HEK293 (cell line): ENCODE measurements at regions not wholly inside any gene's neighbourhood (a gene's known extent, or its start where the extent isn't known, plus 50 kb on each side); places are given as distances from the start of the nearest gene placed in this dataset.

Experiments used
- CTCF ChIA-PET: fragments of 350-600 bp; formaldehyde crosslinking; extraction: SDS; loops from one replicate; lab custom pipeline; 2021; ENCODE audit warnings: antibody characterized with exemption; lab: Yijun Ruan, JAX
- POLR2A ChIA-PET: fragments of 300-600 bp; formaldehyde crosslinking; extraction: SDS; loops from one replicate; lab custom pipeline; 2020; ENCODE audit warnings: antibody characterized with exemption, inconsistent platforms; lab: Yijun Ruan, JAX
- H3K27ac ChIP-seq: fragments of 200-500 bp; sonication (Bioruptor generic); 2 replicates; pipeline ENCODE4 v1.5.1; 2014; ENCODE audit warnings: low read depth, low read length, control low read depth, inconsistent platforms; ENCODE audit errors: extremely low read depth
- H3K36me3 ChIP-seq, 2 experiments: fragments of 200-500 bp in 1 of 2; sonication (Bioruptor generic) in 1 of 2; 1 replicate in 1 of 2; 2 replicates in 1 of 2; pipeline ENCODE4 v1.5.1; 2014 to 2017; ENCODE audit warnings: inconsistent platforms in 2 of 2, low read length in 2 of 2; ENCODE audit not compliant: control insufficient read depth in 2 of 2, insufficient read depth in 1 of 2
- H3K4me1 ChIP-seq: fragments of 200-500 bp; sonication (Bioruptor generic); 2 replicates; pipeline ENCODE4 v1.5.1; 2014; ENCODE audit warnings: mild to moderate bottlenecking, low read length, inconsistent platforms; ENCODE audit not compliant: control insufficient read depth, insufficient read depth
- H3K4me3 ChIP-seq: 2 replicates; pipeline ENCODE4 v1.5.1; 2011; ENCODE audit warnings: low read depth, mild to moderate bottlenecking, control low read depth, low read length, moderate library complexity
- H3K9me3 ChIP-seq: fragments of 200-500 bp; sonication (Bioruptor generic); 2 replicates; pipeline ENCODE4 v1.5.1; 2014; ENCODE audit warnings: low read depth, low read length, inconsistent platforms; ENCODE audit not compliant: control insufficient read depth, insufficient read depth
- IKZF3 ChIP-seq: fragments of 450-650 bp; IDR thresholded peaks from 2 replicates; pipeline ENCODE4 v1.5.0; 2018; ENCODE audit warnings: missing biosample characterization, mild to moderate bottlenecking, missing genetic modification characterization, moderate library complexity
- KLF1 ChIP-seq: fragments of 450-650 bp; formaldehyde crosslinking; IDR thresholded peaks from 2 replicates; pipeline ENCODE4 v1.5.1; 2016; ENCODE audit warnings: missing biosample characterization, missing genetic modification characterization
- KLF16 ChIP-seq: fragments of 450-650 bp; formaldehyde crosslinking; IDR thresholded peaks from 2 replicates; pipeline ENCODE4 v1.5.1; 2017; ENCODE audit warnings: missing biosample characterization, missing genetic modification characterization
- MYNN ChIP-seq: fragments of 450-650 bp; formaldehyde crosslinking; IDR thresholded peaks from 2 replicates; pipeline ENCODE4 v1.5.1; 2016; ENCODE audit warnings: missing biosample characterization, missing genetic modification characterization, borderline replicate concordance
- PRDM10 ChIP-seq: fragments of 450-650 bp; formaldehyde crosslinking; IDR thresholded peaks from 2 replicates; pipeline ENCODE4 v1.5.1; 2016; ENCODE audit warnings: missing biosample characterization, missing genetic modification characterization
- RBAK ChIP-seq: fragments of 450-650 bp; formaldehyde crosslinking; IDR thresholded peaks from 2 replicates; pipeline ENCODE4 v1.5.1; 2016; ENCODE audit warnings: missing biosample characterization, missing genetic modification characterization
- SALL2 ChIP-seq: fragments of 450-650 bp; formaldehyde crosslinking; IDR thresholded peaks from 2 replicates; pipeline ENCODE4 v1.5.0; 2017; ENCODE audit warnings: missing biosample characterization, mild to moderate bottlenecking, missing genetic modification characterization, borderline replicate concordance
- YY1 ChIP-seq: fragments of 450-650 bp; formaldehyde crosslinking; IDR thresholded peaks from 2 replicates; pipeline ENCODE4 v1.5.1; 2018; ENCODE audit warnings: missing biosample characterization, missing genetic modification characterization
- ZNF112 ChIP-seq: fragments of 450-650 bp; formaldehyde crosslinking; IDR thresholded peaks from 2 replicates; pipeline ENCODE4 v1.5.0; 2017; ENCODE audit warnings: missing biosample characterization, missing genetic modification characterization
- ZNF155 ChIP-seq: fragments of 450-650 bp; formaldehyde crosslinking; IDR thresholded peaks from 2 replicates; pipeline ENCODE4 v1.5.1; 2016; ENCODE audit warnings: missing biosample characterization, missing genetic modification characterization
- ZNF157 ChIP-seq: fragments of 450-650 bp; formaldehyde crosslinking; IDR thresholded peaks from 2 replicates; pipeline ENCODE4 v1.5.1; 2016; ENCODE audit warnings: missing biosample characterization, missing genetic modification characterization
- ZNF214 ChIP-seq: fragments of 450-650 bp; formaldehyde crosslinking; IDR thresholded peaks from 2 replicates; pipeline ENCODE4 v1.5.1; 2017; ENCODE audit warnings: missing biosample characterization, mild to moderate bottlenecking, missing genetic modification characterization, borderline replicate concordance
- ZNF24 ChIP-seq: fragments of 450-650 bp; formaldehyde crosslinking; IDR thresholded peaks from 2 replicates; pipeline ENCODE4 v1.5.1; 2016; ENCODE audit warnings: missing biosample characterization, missing genetic modification characterization
- ZNF266 ChIP-seq: fragments of 450-650 bp; formaldehyde crosslinking; IDR thresholded peaks from 2 replicates; pipeline ENCODE4 v1.5.1; 2016; ENCODE audit warnings: missing biosample characterization, missing genetic modification characterization, low read depth
- ZNF274 ChIP-seq, 2 experiments: fragments of 200-500 bp in 1 of 2; fragments of 450-650 bp in 1 of 2; sonication (Bioruptor generic) in 1 of 2; formaldehyde crosslinking in 1 of 2; IDR thresholded peaks; 2 replicates each; pipeline versions ENCODE4 v1.5.1 to v1.6.1; 2014 to 2016; ENCODE audit warnings: borderline replicate concordance in 1 of 2, inconsistent platforms in 1 of 2, low read length in 1 of 2, missing biosample characterization in 1 of 2, missing genetic modification characterization in 1 of 2
- ZNF510 ChIP-seq: fragments of 450-650 bp; formaldehyde crosslinking; IDR thresholded peaks from 2 replicates; pipeline ENCODE4 v1.5.1; 2018; ENCODE audit warnings: mild to moderate bottlenecking, missing genetic modification characterization, missing biosample characterization; ENCODE audit not compliant: insufficient replicate concordance
- ZNF521 ChIP-seq: fragments of 450-650 bp; formaldehyde crosslinking; IDR thresholded peaks from 2 replicates; pipeline ENCODE4 v1.5.1; 2017; ENCODE audit warnings: missing biosample characterization, mild to moderate bottlenecking, missing genetic modification characterization
- ZNF626 ChIP-seq: fragments of 450-650 bp; sonication (Bioruptor Pico); formaldehyde crosslinking; IDR thresholded peaks from 2 replicates; pipeline ENCODE4 v1.5.1; 2018; ENCODE audit warnings: missing biosample characterization, missing genetic modification characterization, inconsistent platforms
- ZNF692 ChIP-seq: fragments of 450-650 bp; formaldehyde crosslinking; IDR thresholded peaks from 2 replicates; pipeline ENCODE4 v1.5.1; 2016; ENCODE audit warnings: missing biosample characterization, missing genetic modification characterization
- ZNF791 ChIP-seq: fragments of 450-650 bp; formaldehyde crosslinking; IDR thresholded peaks from 2 replicates; pipeline ENCODE4 v1.5.1; 2016; ENCODE audit warnings: missing biosample characterization, missing genetic modification characterization

- POLR2A ChIA-PET: no interaction called here
- H3K4me1 ChIP-seq: no peaks in the 10 kb centered on the region
- no peak for TF ChIP-seq ZNF692 (tag by site-specific recombination)
- TF ChIP-seq IKZF3 (tag by site-specific recombination): no peak
- no peak for TF ChIP-seq ZNF274 (IDR thresholded peaks at IDR 0.05; ENCODE audit: low read length)
- TF ChIP-seq ZNF274 (tag by site-specific recombination; IDR thresholded peaks at IDR 0.05; ENCODE audit: borderline replicate concordance): no peak
- no peak for TF ChIP-seq ZNF24 (tag by site-specific recombination)
- TF ChIP-seq ZNF521: no peak
- no peak for TF ChIP-seq RBAK (tag by site-specific recombination)
- TF ChIP-seq ZNF155 (tag by site-specific recombination): no peak
- TF ChIP-seq ZNF157: no peak
- TF ChIP-seq ZNF112 (tag by site-specific recombination): no peak
- no peak for TF ChIP-seq YY1 (tag by site-specific recombination)
- TF ChIP-seq ZNF214 (tag by site-specific recombination): no peak
- no peak for TF ChIP-seq ZNF626 (tag by site-specific recombination)
- no peak overlapping the region for H3K4me3 ChIP-seq
- H3K36me3 ChIP-seq: no peaks in the 10 kb centered on the region
- H3K27ac ChIP-seq: no peak overlapping the region
- H3K9me3 ChIP-seq: no peaks in the 10 kb centered on the region
- CTCF ChIA-PET: no interaction called here
These were observed 191.0 kb downstream of the ARL4C start for GRCh38 chr2:234305846-234306245.

- Histone ChIP-seq H3K27ac (no peak overlapping the region), H3K4me1 (no peaks in the 10 kb centered on the region), H3K9me3 (no peaks in the 10 kb centered on the region)
- ChIA-PET CTCF (interaction anchor here (0.6 kb wide), 1 partner anchor 11 kb away, joined by 3 read pairs; no protein-coding TSS in a partner anchor), POLR2A (interaction anchor here (0.7 kb wide), 1 partner anchor 22 kb away, joined by 3 read pairs; no protein-coding TSS in a partner anchor)
- TF ChIP-seq ZNF510 (tag by site-specific recombination) (no peak), ZNF266 (tag by site-specific recombination) (no peak), SALL2 (tag by site-specific recombination) (no peak), PRDM10 (tag by site-specific recombination) (peak; percentile 41; the same call in 1 of the 2 replicates), KLF16 (no peak), ZNF791 (no peak), KLF1 (tag by site-specific recombination) (no peak), MYNN (tag by site-specific recombination) (no peak)
- TF ChIP-seq, all 188 proteins: peak for 1
- Histone ChIP-seq H3K36me3 (no peaks in the 10 kb centered on the region), H3K4me3 (no peak overlapping the region)
These were observed 191.9 kb downstream of the ARL4C start for GRCh38 chr2:234304950-234305349.
